ENCODE measurements at regions not wholly inside any gene's neighbourhood (a gene's known extent, or its start where the extent isn't known, plus 50 kb on each side); places are given as distances from the start of the nearest gene placed in this dataset.
A peak's percentile ranks its signal among the peaks of the same experiment; 100 is the strongest.

GRCh38 chr4:130163701-130164100 is 1067.7 kb downstream of the C4orf33 start:
- H3K4me1 Mint-ChIP-seq (ENCODE audit: low read depth) = no peaks in the 10 kb centered on the region
- H3K36me3 Mint-ChIP-seq (ENCODE audit: low read depth) = no peaks in the 10 kb centered on the region

GRCh38 chr4:130165381-130165780 is 1069.4 kb downstream of the C4orf33 start:
- DNase-seq = no peak
- H3K27me3 Mint-ChIP-seq (ENCODE audit: insufficient read depth) = no peaks in the 10 kb centered on the region; the same call in 1 of the 2 replicates
- no peak for TF ChIP-seq CTCF (IDR thresholded peaks at IDR 0.05)
- no peak overlapping the region for H3K4me3 Mint-ChIP-seq
- no peaks in the 10 kb centered on the region for H3K4me1 Mint-ChIP-seq (ENCODE audit: low read depth)
- H3K9me3 Mint-ChIP-seq = no peaks in the 10 kb centered on the region; the same call in 1 of the 2 replicates
- no peak overlapping the region for H3K27ac Mint-ChIP-seq
- H3K36me3 Mint-ChIP-seq (ENCODE audit: low read depth) = no peaks in the 10 kb centered on the region

More at GRCh38 chr4:130163701-130164100, 1067.7 kb downstream of the C4orf33 start:
- TF ChIP-seq CTCF (IDR thresholded peaks at IDR 0.05) = no peak
- H3K27ac Mint-ChIP-seq = no peak overlapping the region
- DNase-seq = no peak
- no peak overlapping the region for H3K4me3 Mint-ChIP-seq
- peaks cover 2% of the 10 kb centered on the region; the same call in 1 of the 2 replicates for H3K27me3 Mint-ChIP-seq (ENCODE audit: insufficient read depth)
- no peaks in the 10 kb centered on the region; the same call in 1 of the 2 replicates for H3K9me3 Mint-ChIP-seq

- no peak overlapping the region for H3K27ac Mint-ChIP-seq
- peaks cover 8% of the 10 kb centered on the region; the same call in 1 of the 2 replicates for H3K4me1 Mint-ChIP-seq (ENCODE audit: low read depth)
- no peak overlapping the region for H3K4me3 Mint-ChIP-seq
- H3K27me3 Mint-ChIP-seq (ENCODE audit: insufficient read depth) = no peaks in the 10 kb centered on the region; the same call in 1 of the 2 replicates
- DNase-seq = peak; percentile 2
- H3K9me3 Mint-ChIP-seq = no peaks in the 10 kb centered on the region; the same call in 1 of the 2 replicates
- no peak for TF ChIP-seq CTCF (IDR thresholded peaks at IDR 0.05)
- H3K36me3 Mint-ChIP-seq (ENCODE audit: low read depth) = no peaks in the 10 kb centered on the region
These were observed 1076.2 kb downstream of the C4orf33 start for GRCh38 chr4:130172156-130172555.

GRCh38 chr4:130178106-130178505 is 1082.2 kb downstream of the C4orf33 start:
- H3K4me3 Mint-ChIP-seq = no peak overlapping the region
- no peaks in the 10 kb centered on the region for H3K9me3 Mint-ChIP-seq
- no peak for DNase-seq
- H3K4me1 Mint-ChIP-seq (ENCODE audit: low read depth) = peaks cover 1% of the 10 kb centered on the region; the same call in 1 of the 2 replicates
- no peaks in the 10 kb centered on the region for H3K36me3 Mint-ChIP-seq (ENCODE audit: low read depth)
- no peak for TF ChIP-seq CTCF (IDR thresholded peaks at IDR 0.05)
- H3K27ac Mint-ChIP-seq = no peak overlapping the region
- H3K27me3 Mint-ChIP-seq (ENCODE audit: insufficient read depth) = no peaks in the 10 kb centered on the region

- no peak overlapping the region for H3K4me3 Mint-ChIP-seq
- no peak for TF ChIP-seq CTCF (IDR thresholded peaks at IDR 0.05)
- H3K4me1 Mint-ChIP-seq (ENCODE audit: low read depth) = peaks cover 6% of the 10 kb centered on the region; the same call in 1 of the 2 replicates
- peaks cover 4% of the 10 kb centered on the region; the same call in 1 of the 2 replicates for H3K9me3 Mint-ChIP-seq
- peak; percentile 12 for DNase-seq
- H3K27me3 Mint-ChIP-seq (ENCODE audit: insufficient read depth) = no peaks in the 10 kb centered on the region; the same call in 1 of the 2 replicates
- no peaks in the 10 kb centered on the region for H3K36me3 Mint-ChIP-seq (ENCODE audit: low read depth)
- H3K27ac Mint-ChIP-seq = no peak overlapping the region; the same call in 1 of the 2 replicates
These were observed 1087.1 kb downstream of the C4orf33 start for GRCh38 chr4:130183096-130183495.
